IPS-18c (cell line): ENCODE measurements at regions not wholly inside any gene's neighbourhood (a gene's known extent, or its start where the extent isn't known, plus 50 kb on each side); places are given as distances from the start of the nearest gene placed in this dataset.

Source experiments
- H3K4me3 ChIP-seq: 2 replicates; pipeline ENCODE4 v1.7.0; 2013; ENCODE audit warnings: low read depth, mild to moderate bottlenecking, low read length, moderate library complexity; ENCODE audit not compliant: insufficient read depth
- H3K9me3 ChIP-seq: one replicate; pipeline ENCODE4 v1.6.1; 2013; ENCODE audit warnings: mild to moderate bottlenecking, low read length, moderate library complexity; ENCODE audit not compliant: control insufficient read depth, insufficient read depth

GRCh38 chr19:28495046-28495445 is 717.9 kb downstream of the UQCRFS1 start:
- no peaks in the 10 kb centered on the region for H3K9me3 ChIP-seq
- no peak overlapping the region for H3K4me3 ChIP-seq

GRCh38 chr19:28494461-28494860 is 718.5 kb downstream of the UQCRFS1 start:
- Histone ChIP-seq H3K4me3 (no peak overlapping the region), H3K9me3 (no peaks in the 10 kb centered on the region)

- Histone ChIP-seq H3K9me3 (no peaks in the 10 kb centered on the region), H3K4me3 (no peak overlapping the region)
These were observed 719.1 kb downstream of the UQCRFS1 start for GRCh38 chr19:28493884-28494283.

GRCh38 chr19:28492621-28493020 is 720.3 kb downstream of the UQCRFS1 start:
- H3K4me3 ChIP-seq: no peak overlapping the region
- H3K9me3 ChIP-seq: no peaks in the 10 kb centered on the region

GRCh38 chr19:28492201-28492600 is 720.8 kb downstream of the UQCRFS1 start:
- H3K9me3 ChIP-seq: no peaks in the 10 kb centered on the region

GRCh38 chr19:28489776-28490175 is 723.2 kb downstream of the UQCRFS1 start:
- Histone ChIP-seq H3K4me3 (no peak overlapping the region), H3K9me3 (no peaks in the 10 kb centered on the region)

More at GRCh38 chr19:28492201-28492600, 720.8 kb downstream of the UQCRFS1 start:
- H3K4me3 ChIP-seq: no peak overlapping the region

GRCh38 chr19:28489126-28489660 is 723.8 kb downstream of the UQCRFS1 start:
- no peaks in the 10 kb centered on the region for H3K9me3 ChIP-seq
- H3K4me3 ChIP-seq: no peak overlapping the region

- Histone ChIP-seq H3K9me3 (no peaks in the 10 kb centered on the region), H3K4me3 (no peak overlapping the region)
These were observed 725.0 kb downstream of the UQCRFS1 start for GRCh38 chr19:28487999-28488398.

GRCh38 chr19:28486926-28487325 is 726.0 kb downstream of the UQCRFS1 start:
- Histone ChIP-seq H3K4me3 (no peak overlapping the region), H3K9me3 (no peaks in the 10 kb centered on the region)

- Histone ChIP-seq H3K9me3 (no peaks in the 10 kb centered on the region), H3K4me3 (no peak overlapping the region)
These were observed 726.5 kb downstream of the UQCRFS1 start for GRCh38 chr19:28486473-28486872.

GRCh38 chr19:28485292-28485691 is 727.7 kb downstream of the UQCRFS1 start:
- H3K4me3 ChIP-seq: no peak overlapping the region
- no peaks in the 10 kb centered on the region for H3K9me3 ChIP-seq

- Histone ChIP-seq H3K9me3 (no peaks in the 10 kb centered on the region), H3K4me3 (no peak overlapping the region)
These were observed 729.8 kb downstream of the UQCRFS1 start for GRCh38 chr19:28483197-28483596.

- no peak overlapping the region for H3K4me3 ChIP-seq
- no peaks in the 10 kb centered on the region for H3K9me3 ChIP-seq
These were observed 730.7 kb downstream of the UQCRFS1 start for GRCh38 chr19:28482221-28482620.

GRCh38 chr19:28481674-28482073 is 731.3 kb downstream of the UQCRFS1 start:
- Histone ChIP-seq H3K4me3 (no peak overlapping the region), H3K9me3 (no peaks in the 10 kb centered on the region)

- no peaks in the 10 kb centered on the region for H3K9me3 ChIP-seq
- H3K4me3 ChIP-seq: no peak overlapping the region
These were observed 737.4 kb downstream of the UQCRFS1 start for GRCh38 chr19:28475525-28475924.

- H3K9me3 ChIP-seq: no peaks in the 10 kb centered on the region
- no peak overlapping the region for H3K4me3 ChIP-seq
These were observed 740.1 kb downstream of the UQCRFS1 start for GRCh38 chr19:28472843-28473242.

GRCh38 chr19:28471731-28472510 is 741.0 kb downstream of the UQCRFS1 start:
- Histone ChIP-seq H3K4me3 (no peak overlapping the region), H3K9me3 (no peaks in the 10 kb centered on the region)

- H3K4me3 ChIP-seq: no peak overlapping the region
- no peaks in the 10 kb centered on the region for H3K9me3 ChIP-seq
These were observed 743.4 kb downstream of the UQCRFS1 start for GRCh38 chr19:28469544-28469943.
